Trophoblast cell (in vitro differentiated cells and primary cell): ENCODE measurements at regions not wholly inside any gene's neighbourhood (a gene's known extent, or its start where the extent isn't known, plus 50 kb on each side); places are given as distances from the start of the nearest gene placed in this dataset.

ENCODE experiments used
- DNase-seq, 2 donors: peaks; one replicate each; pipeline ENCODE4 v3.0.0-alpha.2; 2016
- H2AFZ ChIP-seq: 2 replicates; pipeline ENCODE4 v1.6.1; 2013; ENCODE audit warnings: low read length, moderate library complexity, mild to moderate bottlenecking; ENCODE audit not compliant: insufficient read depth, poor library complexity
- H2AK5ac ChIP-seq: 2 replicates; pipeline ENCODE4 v1.6.1; 2013; ENCODE audit warnings: mild to moderate bottlenecking, low read length
- H2BK120ac ChIP-seq: 2 replicates; pipeline ENCODE4 v1.6.1; 2013; ENCODE audit warnings: low read length, mild to moderate bottlenecking, moderate library complexity; ENCODE audit not compliant: insufficient read depth, poor library complexity
- H2BK12ac ChIP-seq: 2 replicates; pipeline ENCODE4 v1.6.1; 2013; ENCODE audit warnings: mild to moderate bottlenecking, low read length, moderate library complexity
- H2BK5ac ChIP-seq: 2 replicates; pipeline ENCODE4 v1.6.1; 2013; ENCODE audit warnings: low read length, low read depth, moderate library complexity, mild to moderate bottlenecking; ENCODE audit not compliant: poor library complexity
- H3K14ac ChIP-seq: 2 replicates; pipeline ENCODE4 v1.6.1; 2013; ENCODE audit warnings: mild to moderate bottlenecking, low read length
- H3K18ac ChIP-seq: 2 replicates; pipeline ENCODE4 v1.6.1; 2013; ENCODE audit warnings: mild to moderate bottlenecking, low read length
- H3K23ac ChIP-seq: 2 replicates; pipeline ENCODE4 v1.6.1; 2013; ENCODE audit warnings: low read length
- H3K27ac ChIP-seq: 2 replicates; pipeline ENCODE4 v1.5.1; 2013; ENCODE audit warnings: low read depth, mild to moderate bottlenecking, inconsistent platforms, low read length, moderate library complexity
- H3K27me3 ChIP-seq: 2 replicates; pipeline ENCODE4 v1.6.1; 2013; ENCODE audit warnings: inconsistent platforms, mild to moderate bottlenecking, low read length, moderate library complexity; ENCODE audit not compliant: insufficient read depth
- H3K36me3 ChIP-seq, 2 experiments: 1 replicate in 1 of 2; 2 replicates in 1 of 2; pipeline ENCODE4 v1.6.1; 2013; ENCODE audit warnings: low read length in 2 of 2, mild to moderate bottlenecking in 2 of 2, moderate library complexity in 1 of 2; ENCODE audit not compliant: insufficient read depth in 2 of 2, control insufficient read depth in 1 of 2
- H3K4ac ChIP-seq: 2 replicates; pipeline ENCODE4 v1.6.1; 2013; ENCODE audit warnings: low read depth, mild to moderate bottlenecking, low read length, moderate library complexity
- H3K4me1 ChIP-seq, 2 experiments: 1 replicate in 1 of 2; 2 replicates in 1 of 2; pipeline ENCODE4 v1.6.1; 2013; ENCODE audit warnings: low read length in 2 of 2, mild to moderate bottlenecking in 2 of 2, moderate library complexity in 1 of 2; ENCODE audit not compliant: insufficient read depth in 2 of 2, control insufficient read depth in 1 of 2
- H3K4me2 ChIP-seq: 2 replicates; pipeline ENCODE4 v1.6.1; 2013; ENCODE audit warnings: inconsistent platforms, mild to moderate bottlenecking, low read length, moderate library complexity
- H3K4me3 ChIP-seq: 2 replicates; pipeline ENCODE4 v1.5.1; 2013; ENCODE audit warnings: mild to moderate bottlenecking, low read depth, low read length, inconsistent platforms
- H3K79me1 ChIP-seq: one replicate; pipeline ENCODE4 v1.6.1; 2013; ENCODE audit warnings: low read length
- H3K79me2 ChIP-seq: 2 replicates; pipeline ENCODE4 v1.6.1; 2013; ENCODE audit warnings: low read length, mild to moderate bottlenecking; ENCODE audit not compliant: control insufficient read depth, insufficient read depth, poor library complexity
- H3K9ac ChIP-seq: 2 replicates; pipeline ENCODE4 v1.6.1; 2013; ENCODE audit warnings: mild to moderate bottlenecking, low read length
- H3K9me3 ChIP-seq: 2 replicates; pipeline ENCODE4 v1.6.1; 2013; ENCODE audit warnings: low read depth, mild to moderate bottlenecking, control low read depth, inconsistent platforms, low read length; ENCODE audit not compliant: insufficient read depth
- H4K12ac ChIP-seq: 2 replicates; pipeline ENCODE4 v1.6.1; 2013; ENCODE audit warnings: low read depth, mild to moderate bottlenecking, low read length, moderate library complexity
- H4K8ac ChIP-seq: 2 replicates; pipeline ENCODE4 v1.6.1; 2013; ENCODE audit warnings: low read depth, mild to moderate bottlenecking, low read length, moderate library complexity
- H4K91ac ChIP-seq: one replicate; pipeline ENCODE4 v1.6.1; 2013; ENCODE audit warnings: low read depth, mild to moderate bottlenecking, low read length, moderate library complexity
- WGBS: extraction: QIAGEN DNeasy Blood & Tissue Kit; methylation state at CpG from one replicate; pipeline ENCODE4 v1.1.7; 2013; ENCODE audit warnings: missing lambda C conversion rate; ENCODE audit not compliant: insufficient read length, insufficient coverage; ENCODE audit errors: extremely low coverage; 5-methylcytosine and 5-hydroxymethylcytosine counted together

- no peak overlapping the region for H4K12ac ChIP-seq
- H3K27ac ChIP-seq = no peak overlapping the region
- DNase-seq = no peak
- no peaks in the 10 kb centered on the region for H3K36me3 ChIP-seq
- H3K79me1 ChIP-seq = no peaks in the 10 kb centered on the region
- no peak overlapping the region for H3K4me3 ChIP-seq
- no peak overlapping the region for H2BK120ac ChIP-seq
- no peak overlapping the region for H2AK5ac ChIP-seq
- no peaks in the 10 kb centered on the region for H3K27me3 ChIP-seq
- H4K8ac ChIP-seq = no peak overlapping the region
- no CpG with 5 or more reads among the region's 3 CpGs for WGBS
- no peak overlapping the region for H2BK5ac ChIP-seq
- no peak overlapping the region for H3K18ac ChIP-seq
- no peak overlapping the region for H2BK12ac ChIP-seq
- no peaks in the 10 kb centered on the region for H3K79me2 ChIP-seq
- no peak overlapping the region for H3K14ac ChIP-seq
- H3K4me2 ChIP-seq = no peak overlapping the region
- H3K4me1 ChIP-seq = no peaks in the 10 kb centered on the region
- H2AFZ ChIP-seq = no peak overlapping the region
- no peak overlapping the region for H4K91ac ChIP-seq
- H3K23ac ChIP-seq = no peak overlapping the region
- no peak overlapping the region for H3K4ac ChIP-seq
- H3K9me3 ChIP-seq = no peaks in the 10 kb centered on the region
- no peak overlapping the region for H3K9ac ChIP-seq
Measured at GRCh38 chr2:145864501-145864900, 1344.6 kb upstream of the ZEB2 start.

GRCh38 chr2:145861940-145862339 lies 1342.0 kb upstream of the ZEB2 start:
- Histone ChIP-seq H3K4ac (no peak overlapping the region), H2BK5ac (no peak overlapping the region), H3K79me2 (no peaks in the 10 kb centered on the region), H4K91ac (no peak overlapping the region), H2BK120ac (no peak overlapping the region), H3K18ac (no peak overlapping the region), H3K27ac (no peak overlapping the region), H3K4me3 (no peak overlapping the region), H3K14ac (no peak overlapping the region), H3K4me1 (no peaks in the 10 kb centered on the region), H3K79me1 (no peaks in the 10 kb centered on the region), H4K8ac (no peak overlapping the region), H3K9me3 (no peaks in the 10 kb centered on the region), H2AFZ (no peak overlapping the region), H4K12ac (no peak overlapping the region), H3K23ac (no peak overlapping the region), H3K4me2 (no peak overlapping the region), H2AK5ac (no peak overlapping the region), H3K27me3 (no peaks in the 10 kb centered on the region), H2BK12ac (no peak overlapping the region), H3K36me3 (no peaks in the 10 kb centered on the region), H3K9ac (no peak overlapping the region)
- no CpG with 5 or more reads among the region's 3 CpGs for WGBS
- DNase-seq = no peak

- no peaks in the 10 kb centered on the region for H3K4me1 ChIP-seq
- no peak overlapping the region for H2AK5ac ChIP-seq
- H3K4ac ChIP-seq = no peak overlapping the region
- H3K27ac ChIP-seq = no peak overlapping the region
- H2AFZ ChIP-seq = no peak overlapping the region
- no peak overlapping the region for H3K4me3 ChIP-seq
- no peak overlapping the region for H3K23ac ChIP-seq
- H4K8ac ChIP-seq = no peak overlapping the region
- no peak for DNase-seq
- no peak overlapping the region for H3K9ac ChIP-seq
- no peaks in the 10 kb centered on the region for H3K79me2 ChIP-seq
- H3K27me3 ChIP-seq = no peaks in the 10 kb centered on the region
- no peaks in the 10 kb centered on the region for H3K79me1 ChIP-seq
- no peaks in the 10 kb centered on the region for H3K36me3 ChIP-seq
- no peak overlapping the region for H3K4me2 ChIP-seq
- H2BK5ac ChIP-seq = no peak overlapping the region
- H3K14ac ChIP-seq = no peak overlapping the region
- no peak overlapping the region for H2BK12ac ChIP-seq
- H2BK120ac ChIP-seq = no peak overlapping the region
- no peak overlapping the region for H4K91ac ChIP-seq
- H4K12ac ChIP-seq = no peak overlapping the region
- no CpG with 5 or more reads among the region's 1 CpG for WGBS
- H3K18ac ChIP-seq = no peak overlapping the region
- no peaks in the 10 kb centered on the region for H3K9me3 ChIP-seq
Measured at GRCh38 chr2:145860083-145860482, 1340.2 kb upstream of the ZEB2 start.

- H3K9me3 ChIP-seq = no peaks in the 10 kb centered on the region
- no peak overlapping the region for H3K18ac ChIP-seq
- no peak overlapping the region for H3K4ac ChIP-seq
- no CpG with 5 or more reads among the region's 1 CpG for WGBS
- H2BK120ac ChIP-seq = no peak overlapping the region
- H4K8ac ChIP-seq = no peak overlapping the region
- no peak overlapping the region for H2BK5ac ChIP-seq
- no peak overlapping the region for H2AK5ac ChIP-seq
- H4K91ac ChIP-seq = no peak overlapping the region
- no peak overlapping the region for H2BK12ac ChIP-seq
- no peak overlapping the region for H4K12ac ChIP-seq
- H3K36me3 ChIP-seq = no peaks in the 10 kb centered on the region
- H3K23ac ChIP-seq = no peak overlapping the region
- no peak overlapping the region for H3K14ac ChIP-seq
- no peaks in the 10 kb centered on the region for H3K79me2 ChIP-seq
- DNase-seq = no peak
- no peak overlapping the region for H3K27ac ChIP-seq
- no peaks in the 10 kb centered on the region for H3K79me1 ChIP-seq
- no peak overlapping the region for H2AFZ ChIP-seq
- H3K9ac ChIP-seq = no peak overlapping the region
- H3K4me1 ChIP-seq = peaks cover 0 to 2% of the 10 kb centered on the region in 2 experiments
- H3K27me3 ChIP-seq = no peaks in the 10 kb centered on the region
- no peak overlapping the region for H3K4me2 ChIP-seq
- H3K4me3 ChIP-seq = no peak overlapping the region
Measured at GRCh38 chr2:145855142-145855541, 1335.2 kb upstream of the ZEB2 start.
